HG03103 (cell line): ENCODE measurements at regions not wholly inside any gene's neighbourhood (a gene's known extent, or its start where the extent isn't known, plus 50 kb on each side); places are given as distances from the start of the nearest gene placed in this dataset.
"Not testable (repeated sequence)": the region's sequence is repeated elsewhere in the genome, so short reads cannot be mapped to it uniquely, and the experiment has no call there.

Experiments
- ATAC-seq: cut with Tn5 transposase; IDR thresholded peaks from one replicate; pipeline ENCODE4 v1.9.1; 2021; ENCODE audit warnings: low read depth; ENCODE audit not compliant: unreplicated experiment

DNA sequence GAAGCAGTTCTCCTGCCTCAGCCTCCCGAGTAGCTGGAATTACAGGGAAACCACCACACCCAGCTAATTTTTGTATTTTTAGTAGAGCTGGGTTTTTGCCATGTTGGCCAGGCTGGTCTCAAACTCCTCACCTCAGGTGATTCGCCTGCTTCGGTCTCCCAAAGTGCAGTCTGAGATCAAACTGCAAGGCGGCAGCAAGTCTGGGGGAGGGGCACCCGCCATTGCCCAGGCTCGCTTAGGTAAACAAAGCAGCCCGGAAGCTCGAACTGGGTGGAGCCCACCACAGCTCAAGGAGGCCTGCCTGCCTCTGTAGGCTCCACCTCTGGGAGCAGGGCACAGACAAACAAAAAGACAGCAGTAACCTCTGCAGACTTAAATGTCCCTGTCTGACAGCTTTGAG is 725.2 kb upstream of the ANKRD30A start:
- not testable (repeated sequence) for ATAC-seq

DNA sequence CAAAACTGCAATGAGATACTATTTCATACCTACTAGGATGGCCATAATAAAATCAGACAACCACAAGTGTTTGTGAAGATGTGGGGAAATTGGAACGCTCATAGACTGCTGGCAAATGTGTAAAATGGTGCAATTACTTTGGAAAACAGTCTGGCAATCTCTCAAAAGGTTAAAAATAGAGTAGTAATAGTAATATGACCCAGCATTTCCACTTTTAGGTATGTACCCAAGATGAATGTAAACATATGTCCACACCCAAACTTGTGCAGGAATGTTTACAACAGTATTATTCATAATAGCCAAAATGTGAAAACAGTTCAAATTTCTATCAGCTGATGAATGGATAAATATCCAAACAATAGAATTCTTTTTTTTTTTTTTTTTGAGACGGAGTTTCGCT is 731.6 kb upstream of the ANKRD30A start:
- no peak for ATAC-seq

DNA sequence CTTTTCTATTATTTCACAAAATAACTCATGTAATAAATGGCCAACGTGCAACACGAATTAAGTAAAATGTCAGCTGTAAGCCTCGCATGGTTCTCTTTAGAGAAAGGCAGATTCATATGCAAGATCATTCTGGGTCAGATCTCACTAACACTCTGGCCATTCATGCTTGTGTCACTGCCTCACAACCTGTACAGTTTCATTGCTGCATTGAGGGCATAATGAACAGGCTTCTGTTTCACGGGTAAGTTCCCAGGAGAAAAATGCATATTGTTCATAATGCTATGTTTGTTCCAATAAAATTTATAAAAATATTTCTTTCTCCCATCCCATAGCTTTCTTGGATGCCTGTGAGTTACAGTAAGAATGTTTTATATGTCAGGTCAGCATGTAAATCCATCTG is 734.0 kb upstream of the ANKRD30A start:
- no peak for ATAC-seq

DNA sequence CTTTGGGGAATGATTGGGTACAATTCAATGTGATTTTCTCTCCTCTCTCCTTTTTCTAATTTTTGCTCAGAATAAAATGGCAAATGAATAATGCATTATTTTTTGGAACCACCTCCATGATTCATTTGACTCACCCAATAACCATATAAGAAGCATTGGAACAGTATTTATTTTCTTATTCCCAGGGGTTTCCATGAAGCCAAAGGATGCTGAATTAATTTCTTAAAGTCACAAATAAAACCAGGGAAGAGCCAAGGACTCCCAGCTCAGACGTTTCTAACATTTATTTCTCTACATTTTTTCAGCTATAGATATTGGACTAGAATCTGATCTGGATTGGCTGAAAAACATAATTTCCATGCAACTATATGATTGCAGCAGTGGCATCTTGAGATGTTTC is 735.2 kb upstream of the ANKRD30A start:
- no peak for ATAC-seq

DNA sequence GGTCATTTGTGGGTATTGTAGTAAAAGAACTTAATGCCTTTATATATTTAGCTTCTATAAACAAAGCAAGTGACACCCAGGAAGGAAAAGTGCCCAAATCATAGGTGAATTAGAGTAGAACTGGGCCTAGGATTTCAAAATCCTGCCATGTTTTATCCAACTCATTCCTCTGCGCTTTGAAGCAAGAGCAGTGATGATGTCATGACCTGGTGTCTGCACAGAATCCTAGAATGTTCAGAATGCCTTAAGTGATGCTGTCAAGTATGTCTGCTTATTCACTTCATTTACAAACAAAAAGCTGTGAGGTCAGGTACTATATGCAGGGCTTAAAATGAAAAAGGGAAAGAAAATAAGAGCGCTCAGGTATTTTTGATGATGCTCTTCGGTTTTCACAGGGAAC is 737.2 kb upstream of the ANKRD30A start:
- ATAC-seq, result no peak

DNA sequence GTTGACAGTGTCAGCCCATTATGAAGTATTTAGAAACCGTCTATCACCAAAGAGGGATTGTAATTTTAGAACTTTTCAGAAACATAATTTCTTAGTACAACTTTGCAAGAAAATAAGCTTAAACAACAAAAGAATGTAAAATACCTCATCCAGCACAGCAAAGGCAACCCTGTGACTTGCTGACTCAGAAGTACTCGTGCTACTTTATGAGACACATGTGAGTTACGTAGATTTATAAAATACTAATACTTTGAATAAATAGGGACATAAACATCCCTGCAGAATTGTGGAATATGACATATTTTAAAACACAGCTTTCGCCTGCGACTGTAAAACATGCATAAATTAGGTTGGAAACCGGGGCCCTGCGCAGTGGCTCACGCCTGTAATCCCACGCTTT is 739.7 kb upstream of the ANKRD30A start:
- ATAC-seq, result no peak

DNA sequence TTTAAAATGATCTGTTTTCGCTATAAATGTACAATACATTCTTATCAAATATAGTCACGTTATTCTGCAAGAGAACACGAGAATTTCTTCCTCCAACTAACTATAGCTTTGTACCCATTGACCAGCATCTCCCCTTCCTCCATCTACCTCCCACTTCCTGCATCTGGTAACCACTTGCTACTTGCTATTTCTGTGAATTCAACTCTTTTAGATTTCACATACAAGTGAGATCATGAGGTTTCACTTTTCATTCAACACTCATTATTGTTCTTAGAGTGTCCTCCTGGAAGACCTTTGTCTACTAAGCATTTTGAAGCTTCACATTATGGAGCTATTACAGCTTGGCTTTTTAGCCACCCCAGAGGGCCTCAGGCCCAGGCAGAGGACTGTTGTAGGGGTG is 741.3 kb upstream of the FZD8 start:
- ATAC-seq, result no peak

DNA sequence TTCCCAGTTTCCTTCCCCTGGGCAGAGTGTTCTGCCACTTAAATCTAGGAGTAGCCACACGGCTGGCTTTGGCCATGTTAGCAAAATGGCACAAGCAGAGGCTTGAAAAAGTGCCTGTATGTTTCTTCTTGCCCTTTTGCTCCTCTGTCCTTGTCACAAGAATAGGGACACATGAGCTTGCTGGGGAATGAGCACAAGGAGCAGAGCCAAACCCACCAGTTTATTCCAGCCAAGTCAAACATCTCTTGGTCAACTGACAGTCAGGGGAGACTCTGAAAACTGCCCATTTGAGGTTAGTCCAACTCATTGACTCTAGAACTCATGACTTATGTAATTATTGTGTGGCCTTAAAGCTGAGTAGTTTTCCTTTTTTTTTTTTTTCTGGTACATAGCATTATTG is 739.7 kb upstream of the FZD8 start:
- ATAC-seq, result no peak

DNA sequence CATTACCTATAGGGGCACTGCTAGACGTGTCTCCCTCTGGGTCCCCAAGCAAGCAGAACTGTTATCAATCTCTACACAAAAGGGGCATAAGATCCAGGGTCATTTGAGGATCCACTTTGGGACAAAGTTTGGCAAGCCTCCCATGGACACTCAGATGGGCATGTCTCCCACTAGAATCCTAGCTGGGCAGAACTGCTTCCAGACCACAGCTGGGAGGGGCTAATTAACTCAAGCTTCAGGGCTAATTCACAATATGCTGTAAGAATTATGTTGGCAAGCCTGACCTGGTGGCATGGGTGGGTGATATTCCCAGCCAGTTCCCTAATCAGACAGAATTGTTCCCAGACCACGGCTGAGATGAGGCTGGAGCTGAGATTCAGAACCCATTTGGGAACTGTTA is 738.4 kb upstream of the FZD8 start:
- no peak for ATAC-seq

DNA sequence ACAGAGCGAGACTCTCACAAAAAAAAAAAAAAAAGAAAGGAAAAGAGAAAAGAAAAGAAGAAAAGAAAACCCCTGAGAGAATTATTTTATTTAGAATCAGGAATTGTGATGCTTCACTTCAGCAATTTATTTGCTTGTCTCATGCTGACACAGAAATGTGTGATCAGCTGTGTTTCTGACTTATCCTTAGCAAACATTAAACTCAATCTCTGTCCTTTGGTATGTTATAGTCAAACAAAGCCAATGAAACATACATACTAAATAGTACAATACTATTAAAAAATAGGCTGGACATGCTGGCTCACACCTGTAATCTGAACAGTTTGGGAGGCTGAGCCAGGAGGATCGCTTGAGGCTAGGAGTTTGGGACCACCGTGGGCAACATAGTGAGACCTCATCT is 733.0 kb upstream of the FZD8 start:
- no peak for ATAC-seq

DNA sequence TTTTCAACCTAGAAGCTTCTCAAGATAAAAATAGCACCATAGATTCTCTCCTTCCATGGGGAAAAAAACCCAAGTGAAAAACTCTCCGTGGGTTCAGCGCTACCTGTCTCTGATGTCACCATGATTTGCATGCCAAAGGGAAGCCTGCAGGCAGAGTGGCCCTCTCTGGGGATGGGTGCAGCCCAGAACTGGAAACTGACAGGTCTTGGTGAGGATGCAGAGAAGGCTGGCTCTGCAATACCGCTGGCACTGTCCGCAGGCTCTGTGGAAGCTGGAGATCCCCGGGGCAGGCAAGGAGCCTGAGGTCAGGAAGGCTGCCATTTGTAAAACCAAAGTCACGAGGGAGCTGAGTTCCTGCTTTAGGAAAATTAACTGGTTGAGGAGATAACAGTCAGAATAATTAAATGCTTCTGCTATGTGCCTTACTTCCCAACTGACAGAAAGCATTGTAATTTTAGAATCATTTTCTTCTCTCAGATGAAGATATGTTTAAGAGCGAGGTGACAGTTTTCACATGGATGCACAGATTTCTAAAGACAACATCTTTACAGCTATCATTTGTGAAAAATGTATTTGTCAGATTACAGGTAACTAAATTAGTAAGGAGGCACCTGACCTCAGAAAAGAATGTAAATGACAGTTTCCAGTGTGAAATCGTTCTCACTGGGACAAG is 731.5 kb upstream of the FZD8 start:
- ATAC-seq, result no peak

DNA sequence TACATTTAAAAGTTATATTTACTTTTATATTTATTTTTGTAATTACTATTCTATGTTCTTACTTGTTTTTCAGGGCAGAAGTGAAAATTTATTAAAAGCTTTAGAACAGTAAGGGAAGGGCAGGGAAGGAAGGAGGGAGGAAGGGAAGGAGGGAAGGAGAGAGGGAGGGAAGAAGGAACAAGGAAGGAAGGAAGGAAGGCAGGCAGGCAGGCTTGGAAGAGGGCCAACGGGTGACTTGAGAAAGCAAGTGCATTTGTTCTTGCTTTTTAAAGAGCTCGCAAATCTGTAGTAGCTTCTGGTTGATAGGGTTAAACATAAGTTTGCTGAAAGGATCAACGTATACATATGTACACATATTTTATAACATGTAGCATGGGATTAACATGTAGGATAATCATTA is 725.3 kb upstream of the FZD8 start:
- ATAC-seq, result no peak

DNA sequence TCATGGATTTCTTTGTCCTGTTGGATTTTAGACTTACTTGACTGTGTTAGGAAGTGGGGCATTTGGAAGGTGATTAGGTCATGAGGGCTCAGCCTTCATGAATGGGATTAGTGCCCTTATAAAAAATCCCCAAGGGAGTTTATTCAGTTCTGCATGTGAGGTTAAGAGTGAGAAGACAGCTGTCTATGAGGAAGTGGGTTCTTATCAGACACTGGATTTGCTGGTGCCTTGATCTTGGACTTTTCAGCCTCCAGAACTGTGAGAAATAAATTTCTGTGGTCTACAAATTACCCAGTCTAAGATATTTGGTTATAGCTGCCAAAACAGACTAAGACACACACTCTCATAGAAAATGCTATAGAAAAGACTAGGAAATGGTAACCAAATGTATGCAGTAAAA is 724.7 kb upstream of the FZD8 start:
- no peak for ATAC-seq

DNA sequence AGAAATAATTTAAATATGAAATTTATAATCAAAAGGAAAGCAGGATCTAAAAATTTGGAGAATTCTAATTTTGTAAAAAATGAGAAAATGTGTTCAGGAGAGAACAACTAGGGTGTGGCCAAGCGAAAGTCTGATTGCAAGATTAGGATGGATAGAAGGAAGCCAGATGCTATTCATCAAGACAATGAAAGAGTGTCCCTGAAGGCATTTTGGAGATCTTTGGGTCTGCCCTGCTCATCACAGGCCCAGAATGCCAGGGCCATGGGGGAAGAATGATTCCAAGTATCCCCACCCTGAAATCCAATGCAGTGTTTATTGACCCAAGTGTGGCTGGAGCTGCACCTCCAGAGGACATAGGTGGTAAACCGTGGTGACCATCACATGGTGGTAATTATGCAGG is 724.0 kb upstream of the FZD8 start:
- ATAC-seq, result no peak

DNA sequence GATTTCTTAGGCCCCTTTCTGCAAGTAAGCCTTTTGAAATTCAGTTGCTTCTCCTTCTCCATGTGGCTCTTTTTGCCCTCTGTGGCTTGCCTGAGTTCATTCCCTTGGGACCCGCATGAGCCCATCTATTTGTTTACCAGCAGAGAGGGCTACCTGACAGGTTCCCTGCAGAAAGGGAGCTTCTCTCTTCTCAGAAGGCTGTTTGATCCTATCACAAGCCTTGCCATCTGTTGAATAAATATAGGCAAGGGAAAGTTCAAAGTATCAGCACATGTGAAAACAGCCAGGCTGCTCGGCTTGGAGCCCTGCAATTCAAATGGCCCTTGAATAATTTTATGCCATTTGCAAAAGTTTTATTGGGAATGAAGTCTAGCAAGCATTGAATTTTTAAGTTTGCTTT is 720.2 kb upstream of the FZD8 start:
- ATAC-seq, result no peak

DNA sequence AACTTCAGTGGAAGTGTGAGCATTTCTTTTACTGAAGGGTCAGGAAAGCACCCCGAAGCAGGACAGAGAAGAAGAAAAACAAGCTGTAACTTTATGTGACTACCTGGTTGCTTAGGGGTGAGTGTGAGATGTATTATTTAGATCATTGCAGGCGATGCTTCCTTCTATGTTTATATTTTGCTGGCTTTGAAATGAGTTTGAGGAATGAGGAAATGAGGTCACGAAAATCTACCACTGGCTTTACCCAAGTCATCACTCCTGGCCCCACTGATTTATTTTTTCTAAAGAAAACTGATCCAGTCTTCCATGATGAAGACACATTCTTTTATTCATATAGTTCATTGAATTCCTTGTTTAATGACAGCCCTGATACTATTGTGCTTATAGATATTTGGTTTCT is 716.6 kb upstream of the FZD8 start:
- ATAC-seq, result no peak

DNA sequence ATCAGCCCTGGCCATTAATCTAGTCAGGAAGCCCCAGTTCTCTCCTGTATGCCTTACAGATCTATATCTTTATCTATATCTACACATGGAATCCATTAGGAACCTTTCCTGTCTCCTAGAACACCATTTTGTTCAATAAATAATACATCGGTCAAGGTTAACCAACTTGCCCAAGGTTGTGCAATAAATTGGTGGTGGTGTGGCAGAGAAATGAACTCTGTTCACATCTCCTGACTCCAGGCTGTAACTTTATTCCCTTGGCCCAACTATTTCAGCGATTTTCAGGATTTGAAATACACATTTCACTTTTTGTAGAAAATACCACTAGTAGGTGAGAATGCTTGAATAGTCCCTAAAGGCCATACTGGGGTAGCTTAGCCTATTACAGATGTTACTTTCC is 712.5 kb upstream of the FZD8 start:
- ATAC-seq, result no peak

DNA sequence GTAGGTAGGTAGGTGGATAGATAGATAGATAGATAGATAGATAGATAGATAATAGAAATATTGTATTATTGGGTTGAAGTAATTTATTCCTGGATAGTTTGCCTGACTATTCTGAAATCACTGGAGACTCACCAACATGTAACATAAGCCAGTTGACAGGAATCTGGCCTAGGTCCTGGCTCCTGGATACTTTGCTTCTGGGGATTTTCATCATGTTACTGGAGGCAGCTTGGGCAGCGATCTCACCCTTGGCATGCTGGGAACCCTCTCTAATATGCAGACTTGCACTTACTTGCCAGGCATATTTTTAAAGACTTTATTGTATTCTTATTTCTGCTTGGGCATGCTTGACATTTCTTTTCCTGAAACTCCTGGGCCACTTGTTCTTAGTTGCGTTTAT is 709.1 kb upstream of the FZD8 start:
- ATAC-seq, result no peak

DNA sequence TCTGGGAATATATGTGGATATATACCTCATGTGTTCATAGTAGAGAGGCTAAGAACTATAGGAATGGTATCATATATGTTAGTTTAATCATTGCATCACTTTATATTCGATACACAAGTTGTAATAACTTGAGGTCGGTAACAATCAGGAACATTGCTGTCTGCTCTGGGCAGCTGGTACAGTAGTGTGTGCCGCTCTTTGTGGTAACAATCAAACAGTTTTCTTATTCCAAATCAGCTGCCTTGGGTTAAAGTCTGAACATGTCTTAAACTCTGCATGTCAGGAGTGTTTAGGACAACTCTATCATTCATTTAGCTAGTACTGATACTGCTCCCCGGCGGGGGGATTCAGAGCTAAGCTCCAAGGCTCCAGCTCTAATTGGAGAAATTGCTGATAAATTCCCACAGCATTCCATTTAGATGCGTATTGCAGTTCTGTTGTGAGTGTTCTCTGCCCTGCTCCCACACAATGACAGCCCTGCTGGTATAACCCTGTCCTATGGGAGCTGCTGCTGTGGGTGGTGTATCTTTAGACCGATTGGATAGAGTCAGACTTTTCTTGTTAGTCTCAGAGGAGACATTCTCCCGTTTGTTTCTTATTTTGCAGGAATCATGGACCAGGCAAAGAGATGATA is 707.5 kb upstream of the FZD8 start:
- no peak for ATAC-seq

DNA sequence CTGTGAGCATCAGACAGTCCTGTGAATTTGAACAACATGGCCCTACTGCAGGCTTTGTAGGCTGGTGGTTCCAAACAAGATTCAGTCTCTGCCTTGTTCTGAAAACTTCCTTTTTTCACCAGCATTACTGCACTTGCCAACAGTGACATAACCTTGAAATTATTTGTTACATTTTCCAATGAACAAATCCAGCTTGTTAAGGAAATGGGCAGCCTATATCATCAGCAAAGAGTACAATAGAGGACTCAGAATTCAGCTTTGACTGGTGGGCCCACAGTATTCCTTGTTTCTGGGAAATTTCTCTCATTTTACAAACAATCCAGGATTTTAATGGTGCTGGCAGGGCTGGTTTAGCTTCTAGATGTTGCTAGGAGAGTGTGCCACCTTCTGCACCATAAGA is 703.7 kb upstream of the FZD8 start:
- ATAC-seq, result no peak

DNA sequence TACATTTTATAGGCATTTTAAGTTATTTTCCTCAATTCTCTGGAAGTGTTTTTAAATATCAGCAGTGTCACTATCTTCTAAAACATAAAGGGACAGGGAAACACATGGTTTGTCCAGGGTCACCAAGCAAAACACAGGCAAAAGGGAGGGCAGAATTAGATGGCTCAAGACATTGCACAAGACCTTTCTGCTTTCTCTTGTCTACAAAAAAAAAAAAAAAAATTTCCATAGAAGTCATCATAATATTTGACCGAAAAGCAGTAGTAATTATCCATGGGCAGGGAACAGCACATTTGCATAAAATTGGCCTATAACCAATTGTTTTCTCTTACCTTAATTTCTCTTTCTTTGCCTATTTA is 703.1 kb upstream of the FZD8 start:
- ATAC-seq, result no peak

DNA sequence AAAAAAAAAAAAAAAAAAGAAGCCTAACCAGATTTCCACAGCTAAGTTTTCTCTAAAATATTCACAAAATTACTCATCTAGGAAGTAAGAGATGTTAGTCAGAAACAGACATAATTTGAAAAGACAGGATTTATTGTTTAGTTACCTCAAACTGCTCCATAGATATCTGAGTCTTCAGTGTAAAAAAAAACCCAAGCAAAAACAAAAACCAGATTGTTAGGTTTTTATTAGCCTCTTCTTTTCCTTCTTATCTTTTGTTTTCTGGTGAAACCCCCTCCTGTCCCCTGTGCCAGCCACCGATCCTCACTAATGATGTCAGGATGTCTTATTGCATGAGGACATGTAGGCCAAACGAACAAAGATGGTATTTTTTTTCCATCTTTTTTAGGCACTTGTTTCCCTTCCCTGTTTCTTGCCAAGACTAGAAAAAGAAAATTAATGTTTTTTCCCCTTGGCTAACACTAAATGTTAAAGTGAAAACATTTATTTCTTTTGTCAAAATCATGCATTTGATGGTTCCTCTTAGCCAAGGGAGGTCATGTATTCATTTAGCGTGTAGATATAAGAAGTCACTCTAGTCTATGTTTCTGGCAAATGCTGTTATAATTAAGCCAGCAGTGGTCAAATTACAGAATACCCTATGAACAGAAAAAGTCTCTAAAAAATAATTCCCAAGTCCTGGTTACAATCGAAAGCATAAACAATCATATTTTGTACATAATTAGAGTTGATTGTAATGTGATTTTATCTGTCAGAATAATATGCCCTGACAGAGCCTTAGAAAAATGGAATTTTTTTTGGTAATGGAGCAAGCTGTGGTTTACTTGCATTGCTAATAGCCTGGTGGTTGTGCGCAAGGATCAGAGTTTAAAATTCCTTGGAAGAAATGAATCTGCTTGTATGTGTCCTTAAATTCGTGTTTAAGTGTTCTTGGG is 702.4 kb upstream of the FZD8 start:
- ATAC-seq, result no peak
